Caco-2 (cell line): ENCODE measurements at regions not wholly inside any gene's neighbourhood (a gene's known extent, or its start where the extent isn't known, plus 50 kb on each side); places are given as distances from the start of the nearest gene placed in this dataset.

Experiments
- BruUV-seq: library from RNA; stranded (reverse); fragments of 400-500 nt; replicated peaks from 2 replicates; lab custom pipeline; 2021; lab: Mats Ljungman, UMichigan
- CTCF ChIA-PET: fragments of 300-600 bp; sonication (Branson Sonifier 250); formaldehyde crosslinking; loops from one replicate; lab custom pipeline; 2022; ENCODE audit warnings: antibody characterized with exemption; lab: Charles Lee
- POLR2A ChIA-PET: fragments of 300-600 bp; sonication (Branson Sonifier 250); formaldehyde crosslinking; loops from one replicate; lab custom pipeline; 2022; ENCODE audit warnings: antibody characterized with exemption; lab: Charles Lee
- DNase-seq, 2 experiments: peaks; one replicate each; pipeline versions ENCODE4 v3.0.0 to v3.0.0-alpha.2; 2020 to 2022
- H3K27me3 ChIP-seq: replicated peaks from 2 replicates; pipeline ENCODE4 v1.6.0; 2011; ENCODE audit warnings: low read length; ENCODE audit not compliant: control insufficient read depth, insufficient read depth
- H3K36me3 ChIP-seq: 2 replicates; pipeline ENCODE4 v1.5.1; 2011; ENCODE audit warnings: low read length; ENCODE audit not compliant: control insufficient read depth, insufficient read depth
- H3K4me1 ChIP-seq: fragments of 250-450 bp; sonication (Bioruptor Pico); 2 replicates; pipeline ENCODE4 v1.5.1; 2020; ENCODE audit warnings: mild to moderate bottlenecking
- H3K4me3 ChIP-seq: 2 replicates; pipeline ENCODE4 v1.5.1; 2011; ENCODE audit warnings: low read depth, mild to moderate bottlenecking, control low read depth, low read length
- H3K9me3 ChIP-seq: fragments of 250-450 bp; sonication (Bioruptor Pico); 2 replicates; pipeline ENCODE4 v1.5.1; 2020; ENCODE audit warnings: mild to moderate bottlenecking, moderate library complexity
- H3K27ac Mint-ChIP-seq: one replicate; pipeline ENCODE4 v1.8.0; 2022; ENCODE audit warnings: mixed read lengths; ENCODE audit not compliant: unreplicated experiment
- H3K27me3 Mint-ChIP-seq: one replicate; pipeline ENCODE4 v1.8.0; 2022; ENCODE audit warnings: mixed read lengths; ENCODE audit not compliant: insufficient read depth, unreplicated experiment
- H3K36me3 Mint-ChIP-seq: one replicate; pipeline ENCODE4 v1.8.0; 2022; ENCODE audit warnings: mild to moderate bottlenecking, mixed read lengths; ENCODE audit not compliant: insufficient read depth, unreplicated experiment
- H3K4me1 Mint-ChIP-seq: one replicate; pipeline ENCODE4 v1.8.0; 2022; ENCODE audit warnings: low read depth, mixed read lengths; ENCODE audit not compliant: unreplicated experiment
- H3K4me3 Mint-ChIP-seq: one replicate; pipeline ENCODE4 v1.8.0; 2022; ENCODE audit warnings: mild to moderate bottlenecking, moderate library complexity, mixed read lengths; ENCODE audit not compliant: unreplicated experiment
- H3K9me3 Mint-ChIP-seq: one replicate; pipeline ENCODE4 v1.8.0; 2022; ENCODE audit warnings: mixed read lengths; ENCODE audit not compliant: unreplicated experiment
- intact Hi-C: fragments of 100-400 bp; cut with micrococcal nuclease; formaldehyde crosslinking; loops from one replicate; pipeline ENCODE4 v1.10.0; 2022; ENCODE audit not compliant: unreplicated experiment
- TF ChIP-seq, protein P1 (sequence below), 2 experiments: fragments of 200-600 bp in 1 of 2; IDR thresholded peaks; 1 replicate in 1 of 2; 2 replicates in 1 of 2; pipeline versions ENCODE4 v1.5.1 to v1.8.0; 2011 to 2022; ENCODE audit warnings: antibody characterized with exemption in 1 of 2, control low read depth in 1 of 2, inconsistent platforms in 1 of 2, low read depth in 1 of 2, low read length in 1 of 2, mild to moderate bottlenecking in 1 of 2, moderate library complexity in 1 of 2; ENCODE audit not compliant: insufficient read depth in 1 of 2, severe bottlenecking in 1 of 2, unreplicated experiment in 1 of 2

DNA sequence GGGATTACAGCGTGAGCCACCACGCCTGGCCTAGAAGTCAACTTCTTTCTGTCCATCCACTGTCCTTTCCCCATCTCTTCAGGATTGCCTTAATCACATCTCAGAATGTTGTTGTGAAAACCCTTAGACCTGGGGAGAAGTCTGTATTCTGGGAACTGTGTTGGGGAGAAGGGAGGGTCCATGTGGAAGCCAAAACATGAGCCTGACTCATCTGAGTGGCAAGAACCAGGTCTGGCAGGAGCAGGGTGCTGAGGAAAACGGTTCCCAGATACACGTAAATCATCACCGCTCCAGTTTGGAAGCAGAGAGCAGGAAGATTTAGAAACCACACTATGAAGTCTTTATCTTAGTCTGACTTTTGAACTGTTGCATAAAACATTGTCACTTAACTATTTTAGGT is 245.6 kb upstream of the RGS6 start:
- H3K27me3 Mint-ChIP-seq = no peaks in the 10 kb centered on the region
- Histone ChIP-seq H3K27me3 (no peaks in the 10 kb centered on the region), H3K9me3 (no peaks in the 10 kb centered on the region), H3K4me3 (no peak overlapping the region), H3K36me3 (peaks cover 4% of the 10 kb centered on the region), H3K4me1 (peaks cover 45% of the 10 kb centered on the region)
- no TSS peak for BruUV-seq
- H3K9me3 Mint-ChIP-seq = peaks cover 10% of the 10 kb centered on the region
- ChIA-PET CTCF (no interaction called here), POLR2A (no interaction called here)
- no peak overlapping the region for H3K4me3 Mint-ChIP-seq
- TF ChIP-seq, protein P1, sequence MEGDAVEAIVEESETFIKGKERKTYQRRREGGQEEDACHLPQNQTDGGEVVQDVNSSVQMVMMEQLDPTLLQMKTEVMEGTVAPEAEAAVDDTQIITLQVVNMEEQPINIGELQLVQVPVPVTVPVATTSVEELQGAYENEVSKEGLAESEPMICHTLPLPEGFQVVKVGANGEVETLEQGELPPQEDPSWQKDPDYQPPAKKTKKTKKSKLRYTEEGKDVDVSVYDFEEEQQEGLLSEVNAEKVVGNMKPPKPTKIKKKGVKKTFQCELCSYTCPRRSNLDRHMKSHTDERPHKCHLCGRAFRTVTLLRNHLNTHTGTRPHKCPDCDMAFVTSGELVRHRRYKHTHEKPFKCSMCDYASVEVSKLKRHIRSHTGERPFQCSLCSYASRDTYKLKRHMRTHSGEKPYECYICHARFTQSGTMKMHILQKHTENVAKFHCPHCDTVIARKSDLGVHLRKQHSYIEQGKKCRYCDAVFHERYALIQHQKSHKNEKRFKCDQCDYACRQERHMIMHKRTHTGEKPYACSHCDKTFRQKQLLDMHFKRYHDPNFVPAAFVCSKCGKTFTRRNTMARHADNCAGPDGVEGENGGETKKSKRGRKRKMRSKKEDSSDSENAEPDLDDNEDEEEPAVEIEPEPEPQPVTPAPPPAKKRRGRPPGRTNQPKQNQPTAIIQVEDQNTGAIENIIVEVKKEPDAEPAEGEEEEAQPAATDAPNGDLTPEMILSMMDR (IDR thresholded peaks at IDR 0.05; ENCODE audit: insufficient read depth in 1 of 2, low read depth in 1 of 2, low read length in 1 of 2, severe bottlenecking in 1 of 2, unreplicated experiment in 1 of 2) = no peak
- H3K4me1 Mint-ChIP-seq = peaks cover 30% of the 10 kb centered on the region
- H3K36me3 Mint-ChIP-seq = peaks cover 52% of the 10 kb centered on the region
- intact Hi-C loops = loop anchor here (5.0 kb wide), 1 partner anchor 349 kb away; no protein-coding TSS in a partner anchor
- H3K27ac Mint-ChIP-seq = peak overlapping the region; percentile 57
- DNase-seq = no peak

DNA sequence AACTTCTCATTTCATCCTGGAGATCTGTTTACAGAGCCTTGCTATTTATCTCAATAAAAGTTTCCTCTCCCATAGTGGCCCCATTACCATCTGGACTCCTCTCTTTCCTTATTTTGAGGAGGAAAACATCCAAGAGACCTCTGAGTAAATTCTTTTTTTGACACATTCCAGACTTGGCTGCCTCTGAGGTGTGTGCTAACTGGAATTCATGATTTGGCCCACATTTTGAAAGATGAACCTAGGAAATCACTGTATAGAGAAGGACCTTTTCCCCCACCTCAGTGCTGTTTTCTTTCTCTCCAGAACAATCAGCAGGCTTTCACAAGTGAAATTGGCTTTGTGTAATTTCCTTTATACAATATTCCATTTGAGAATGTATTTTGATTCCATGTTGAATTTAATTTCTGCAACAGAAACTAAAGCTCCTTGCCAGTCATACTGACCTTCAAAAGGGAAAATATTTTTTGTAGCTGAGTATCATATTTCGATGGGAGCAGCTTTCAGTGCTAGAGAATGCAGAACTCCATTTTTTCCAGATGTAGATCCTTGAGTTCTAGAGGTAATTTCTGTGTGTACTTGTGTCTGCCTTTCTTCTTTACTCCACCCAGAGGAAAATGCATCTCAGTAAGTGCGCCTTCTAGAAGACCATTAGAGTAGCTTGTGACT is 244.9 kb upstream of the RGS6 start:
- POLR2A ChIA-PET = interaction anchor here (0.6 kb wide), 1 partner anchor 350 kb away, joined by 5 read pairs; no protein-coding TSS in a partner anchor
- Mint-ChIP-seq H3K4me3 (no peak overlapping the region), H3K4me1 (peaks cover 30% of the 10 kb centered on the region), H3K9me3 (peaks cover 10% of the 10 kb centered on the region), H3K27me3 (no peaks in the 10 kb centered on the region), H3K36me3 (peaks cover 55% of the 10 kb centered on the region), H3K27ac (peak overlapping the region; percentile 57)
- Histone ChIP-seq H3K36me3 (peaks cover 4% of the 10 kb centered on the region), H3K4me1 (peaks cover 45% of the 10 kb centered on the region), H3K27me3 (no peaks in the 10 kb centered on the region), H3K4me3 (no peak overlapping the region), H3K9me3 (no peaks in the 10 kb centered on the region)
- CTCF ChIA-PET = no interaction called here
- TF ChIP-seq, protein P1 (IDR thresholded peaks at IDR 0.05; ENCODE audit: insufficient read depth in 1 of 2, low read depth in 1 of 2, low read length in 1 of 2, severe bottlenecking in 1 of 2, unreplicated experiment in 1 of 2) = no peak
- intact Hi-C loops = loop anchor here (5.0 kb wide), 1 partner anchor 350 kb away; no protein-coding TSS in a partner anchor
- DNase-seq = no peak
- no TSS peak for BruUV-seq

DNA sequence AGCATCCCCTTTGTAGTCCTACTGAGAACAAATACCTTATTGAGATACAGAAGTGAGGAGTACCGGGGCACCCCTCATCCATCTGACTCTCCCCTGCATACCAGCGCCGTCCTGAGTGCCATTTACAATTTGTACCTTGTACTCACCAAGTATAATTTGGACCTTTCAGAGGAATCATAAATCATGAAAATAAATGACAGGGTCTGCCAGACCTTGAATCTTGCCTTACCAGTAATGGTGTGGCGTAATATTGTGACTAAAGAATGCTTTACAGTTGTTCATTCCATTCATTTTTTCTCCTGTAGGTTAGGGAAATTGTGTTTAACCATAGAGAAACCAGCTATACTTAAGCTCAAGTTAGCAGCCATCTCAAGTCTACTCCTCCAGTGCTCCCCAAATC is 243.7 kb upstream of the RGS6 start:
- H3K27me3 ChIP-seq = no peaks in the 10 kb centered on the region
- DNase-seq = peak; percentile 74 to 76
- TF ChIP-seq, protein P1 (IDR thresholded peaks at IDR 0.05; ENCODE audit: insufficient read depth in 1 of 2, low read depth in 1 of 2, low read length in 1 of 2, severe bottlenecking in 1 of 2, unreplicated experiment in 1 of 2) = no peak
- no TSS peak for BruUV-seq
- peaks cover 4% of the 10 kb centered on the region for H3K36me3 ChIP-seq
- peaks cover 10% of the 10 kb centered on the region for H3K9me3 Mint-ChIP-seq
- no peaks in the 10 kb centered on the region for H3K27me3 Mint-ChIP-seq
- no peak overlapping the region for H3K4me3 Mint-ChIP-seq
- ChIA-PET POLR2A (interaction anchor here (0.5 kb wide), 1 partner anchor 367 kb away, joined by 3 read pairs; no protein-coding TSS in a partner anchor), CTCF (no interaction called here)
- no peaks in the 10 kb centered on the region for H3K9me3 ChIP-seq
- H3K36me3 Mint-ChIP-seq = peaks cover 52% of the 10 kb centered on the region
- peaks cover 45% of the 10 kb centered on the region for H3K4me1 ChIP-seq
- H3K27ac Mint-ChIP-seq = peak overlapping the region; percentile 66
- H3K4me1 Mint-ChIP-seq = peaks cover 30% of the 10 kb centered on the region
- intact Hi-C loops = loop anchor here (2.0 to 5.0 kb wide), 2 partner anchors 42 to 351 kb away; no protein-coding TSS in a partner anchor
- no peak overlapping the region for H3K4me3 ChIP-seq
